Upper lobe of left lung (tissue), 6 donors: ENCODE measurements at regions not wholly inside any gene's neighbourhood (a gene's known extent, or its start where the extent isn't known, plus 50 kb on each side); places are given as distances from the start of the nearest gene placed in this dataset.

Experiments used
- ATAC-seq, 2 donors: fragments of 200-7000 bp; cut with Tn5 transposase; one replicate each; pipeline ENCODE4 v1.9.1; 2022; ENCODE audit warnings: mild to moderate bottlenecking in 2 of 2, moderate library complexity in 2 of 2; ENCODE audit not compliant: low FRiP score in 2 of 2
- DNase-seq, 2 donors: peaks; one replicate each; pipeline ENCODE4 v3.0.0-alpha.2; 2019 to 2020
- H3K27ac ChIP-seq, 4 donors: fragments of 200-600 bp; sonication (generic); one replicate each; pipeline ENCODE4 v1.5.1; 2016 to 2019
- H3K27me3 ChIP-seq, 4 donors: fragments of 200-600 bp; sonication (generic); one replicate each; pipeline ENCODE4 v1.5.1; 2017 to 2019
- H3K36me3 ChIP-seq, 4 donors: fragments of 200-600 bp; sonication (generic); one replicate each; pipeline ENCODE4 v1.5.1; 2016 to 2019
- H3K4me1 ChIP-seq, 4 donors: fragments of 200-600 bp; sonication (generic); one replicate each; pipeline ENCODE4 v1.5.1; 2018 to 2019
- H3K4me3 ChIP-seq, 4 donors: fragments of 200-600 bp; sonication (generic); one replicate each; pipeline ENCODE4 v1.5.1; 2017 to 2019; ENCODE audit warnings: mild to moderate bottlenecking in 2 of 4, moderate library complexity in 1 of 4
- H3K9me3 ChIP-seq, 4 donors: fragments of 200-600 bp; sonication (generic); one replicate each; pipeline ENCODE4 v1.5.1; 2018 to 2019
- EP300 ChIP-seq, 4 donors: sonication (generic); formaldehyde crosslinking; IDR thresholded peaks; one replicate each; pipeline ENCODE4 v1.5.1; 2017; ENCODE audit warnings: antibody characterized with exemption in 4 of 4, control low read depth in 2 of 4
- POLR2A ChIP-seq, 4 donors: fragments of 450-650 bp; IDR thresholded peaks; one replicate each; pipeline ENCODE4 v1.5.1; 2016 to 2017; ENCODE audit warnings: antibody characterized with exemption in 4 of 4, mild to moderate bottlenecking in 2 of 4
- POLR2AphosphoS5 ChIP-seq, 2 donors: sonication (generic); formaldehyde crosslinking; IDR thresholded peaks; one replicate each; pipeline ENCODE4 v1.5.1; 2017; ENCODE audit warnings: antibody characterized with exemption in 2 of 2
- WGBS, 2 donors: methylation state at CpG; one replicate each; pipeline ENCODE4 v1.1.5; 2017 to 2018; 5-methylcytosine and 5-hydroxymethylcytosine counted together
- TF ChIP-seq, protein P1 (sequence below), 6 experiments: fragments of 450-650 bp in 4 of 6; fragments of 200-600 bp in 2 of 6; sonication (generic) in 2 of 6; IDR thresholded peaks; one replicate each; pipeline ENCODE4 v1.5.1; 2016 to 2019; ENCODE audit warnings: antibody characterized with exemption in 6 of 6
- donor health status: DM: no; HTN: no; CAD: no; lungs with moderate emphysema.
- donor health status: DM: no; HTN: yes; CAD: no; lungs with severe emphysema.

DNA sequence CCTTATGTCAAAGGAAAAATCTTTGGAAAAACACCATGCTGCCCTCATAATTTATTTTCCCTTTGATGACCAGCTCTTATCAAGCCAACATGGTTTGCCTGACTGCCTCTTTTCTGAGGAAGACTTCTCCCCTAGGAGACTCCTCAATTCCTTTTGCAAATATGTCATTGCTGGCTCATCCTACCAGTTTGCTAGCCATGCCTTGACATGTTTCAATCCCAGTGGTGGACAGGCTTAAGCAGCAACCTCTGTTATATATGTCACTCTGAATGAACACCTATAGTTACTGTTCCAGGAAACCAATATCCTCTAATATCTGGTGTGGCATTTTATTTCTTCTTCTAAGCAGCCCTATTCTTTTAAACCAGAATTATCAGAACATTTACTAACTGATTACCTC, 615.8 kb downstream of the HTR1A start:
- Histone ChIP-seq H3K4me3 (no peak overlapping the region), H3K36me3 (no peaks in the 10 kb centered on the region), H3K9me3 (no peaks in the 10 kb centered on the region), H3K27me3 (no peaks in the 10 kb centered on the region), H3K27ac (no peak overlapping the region), H3K4me1 (no peaks in the 10 kb centered on the region)
- ATAC-seq, result no peak
- no peak for DNase-seq
- TF ChIP-seq, protein P1, sequence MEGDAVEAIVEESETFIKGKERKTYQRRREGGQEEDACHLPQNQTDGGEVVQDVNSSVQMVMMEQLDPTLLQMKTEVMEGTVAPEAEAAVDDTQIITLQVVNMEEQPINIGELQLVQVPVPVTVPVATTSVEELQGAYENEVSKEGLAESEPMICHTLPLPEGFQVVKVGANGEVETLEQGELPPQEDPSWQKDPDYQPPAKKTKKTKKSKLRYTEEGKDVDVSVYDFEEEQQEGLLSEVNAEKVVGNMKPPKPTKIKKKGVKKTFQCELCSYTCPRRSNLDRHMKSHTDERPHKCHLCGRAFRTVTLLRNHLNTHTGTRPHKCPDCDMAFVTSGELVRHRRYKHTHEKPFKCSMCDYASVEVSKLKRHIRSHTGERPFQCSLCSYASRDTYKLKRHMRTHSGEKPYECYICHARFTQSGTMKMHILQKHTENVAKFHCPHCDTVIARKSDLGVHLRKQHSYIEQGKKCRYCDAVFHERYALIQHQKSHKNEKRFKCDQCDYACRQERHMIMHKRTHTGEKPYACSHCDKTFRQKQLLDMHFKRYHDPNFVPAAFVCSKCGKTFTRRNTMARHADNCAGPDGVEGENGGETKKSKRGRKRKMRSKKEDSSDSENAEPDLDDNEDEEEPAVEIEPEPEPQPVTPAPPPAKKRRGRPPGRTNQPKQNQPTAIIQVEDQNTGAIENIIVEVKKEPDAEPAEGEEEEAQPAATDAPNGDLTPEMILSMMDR (IDR thresholded peaks at IDR 0.05), result no peak
- TF ChIP-seq POLR2A (IDR thresholded peaks at IDR 0.05) (no peak), POLR2AphosphoS5 (IDR thresholded peaks at IDR 0.05) (no peak), EP300 (IDR thresholded peaks at IDR 0.05) (no peak)

DNA sequence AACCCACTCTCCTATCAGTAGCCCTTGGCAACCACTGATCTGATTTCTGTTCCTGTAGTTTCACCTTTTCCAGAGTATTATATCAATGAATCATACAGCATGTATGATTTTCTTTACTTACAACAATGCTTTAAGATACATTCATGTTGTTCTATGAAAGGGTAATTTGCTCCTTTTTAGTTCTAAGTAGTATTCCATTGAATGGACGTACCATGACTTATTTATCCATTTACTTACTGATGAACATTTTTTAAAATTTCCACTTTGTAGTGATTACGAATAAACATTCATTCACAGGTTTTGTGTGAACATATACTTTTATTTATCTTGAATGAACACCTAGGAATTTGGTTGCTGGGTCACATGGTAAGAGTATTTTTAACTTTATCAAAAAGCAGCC, 620.8 kb downstream of the HTR1A start:
- Histone ChIP-seq H3K4me3 (no peak overlapping the region), H3K4me1 (no peaks in the 10 kb centered on the region), H3K27me3 (no peaks in the 10 kb centered on the region), H3K9me3 (no peaks in the 10 kb centered on the region), H3K27ac (no peak overlapping the region), H3K36me3 (no peaks in the 10 kb centered on the region)
- TF ChIP-seq EP300 (IDR thresholded peaks at IDR 0.05) (no peak), POLR2AphosphoS5 (IDR thresholded peaks at IDR 0.05) (no peak), POLR2A (IDR thresholded peaks at IDR 0.05) (no peak)
- TF ChIP-seq, protein P1 (IDR thresholded peaks at IDR 0.05), result no peak
- WGBS, 2 donors, result 89 to 90% methylated on average over 2 of the region's 2 CpGs
- DNase-seq, result no peak
- no peak for ATAC-seq

DNA sequence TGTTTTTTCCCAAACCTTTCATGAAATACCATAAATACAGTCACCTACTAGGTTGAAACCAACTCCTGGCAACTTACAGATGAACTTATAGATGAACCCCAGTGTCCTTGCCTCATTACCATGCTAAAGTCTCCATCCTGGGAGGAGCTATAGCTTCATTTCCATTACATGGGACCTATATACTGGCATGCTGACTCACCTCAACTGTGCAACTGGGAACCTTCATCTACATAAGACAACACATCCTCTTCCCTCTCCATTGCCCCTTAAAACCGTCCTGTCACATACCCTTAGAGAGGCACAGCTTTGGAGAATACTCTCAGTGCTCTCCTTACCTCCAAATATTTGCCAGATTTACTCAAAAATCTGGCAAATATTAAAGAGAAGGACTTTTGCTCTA, 638.3 kb downstream of the HTR1A start:
- H3K4me3 ChIP-seq, result no peak overlapping the region
- no peaks in the 10 kb centered on the region for H3K4me1 ChIP-seq
- ATAC-seq, result no peak
- H3K9me3 ChIP-seq, result no peaks in the 10 kb centered on the region
- H3K27ac ChIP-seq, result no peak overlapping the region
- DNase-seq, result no peak
- no peaks in the 10 kb centered on the region for H3K27me3 ChIP-seq
- 56 to 61% methylated on average over 1 of the region's 1 CpG for WGBS, 2 donors
- no peaks in the 10 kb centered on the region for H3K36me3 ChIP-seq
- TF ChIP-seq, protein P1 (IDR thresholded peaks at IDR 0.05), result no peak
- TF ChIP-seq EP300 (IDR thresholded peaks at IDR 0.05) (no peak), POLR2AphosphoS5 (IDR thresholded peaks at IDR 0.05) (no peak), POLR2A (IDR thresholded peaks at IDR 0.05) (no peak)

DNA sequence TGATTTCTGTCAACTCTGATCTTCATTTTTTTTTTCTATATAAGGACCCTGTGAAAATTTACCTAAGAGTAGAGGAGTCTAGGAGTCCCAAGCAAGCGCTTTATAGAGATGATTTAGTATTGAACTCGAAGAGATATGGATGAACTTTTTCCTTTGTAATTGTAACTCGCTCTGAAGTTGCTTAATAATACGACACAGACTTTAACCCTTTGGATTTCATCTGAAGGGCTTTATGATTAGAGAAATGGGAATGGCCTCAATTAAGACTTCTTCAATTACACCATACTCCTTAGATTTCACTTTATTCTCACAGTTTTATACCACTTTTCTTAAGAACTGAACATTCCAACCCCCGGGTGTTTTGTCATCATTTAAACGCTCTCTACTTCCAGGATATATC, 647.7 kb downstream of the HTR1A start:
- 75 to 78% methylated on average over 6 of the region's 6 CpGs for WGBS, 2 donors

DNA sequence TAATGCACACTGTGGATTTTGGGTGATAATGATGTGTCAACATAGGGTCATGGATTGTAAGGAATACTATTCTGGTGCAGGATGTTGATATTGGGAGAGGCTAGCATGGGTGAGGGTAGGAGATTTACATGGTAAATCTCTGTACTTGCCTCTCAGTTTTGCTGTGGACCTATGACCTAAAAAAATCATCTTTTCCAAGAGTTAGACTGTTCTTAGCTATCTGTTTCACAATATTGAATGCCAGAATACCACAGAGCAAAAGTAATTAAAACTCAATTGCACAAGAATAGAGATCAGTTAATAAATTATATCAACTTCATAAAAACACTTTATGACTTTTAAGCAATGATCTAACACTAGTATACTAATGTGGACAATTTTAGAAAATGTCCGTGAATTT, 651.6 kb downstream of the HTR1A start:
- Histone ChIP-seq H3K4me1 (no peaks in the 10 kb centered on the region), H3K36me3 (no peaks in the 10 kb centered on the region), H3K9me3 (no peaks in the 10 kb centered on the region), H3K4me3 (no peak overlapping the region), H3K27me3 (no peaks in the 10 kb centered on the region), H3K27ac (no peak overlapping the region)
- TF ChIP-seq POLR2AphosphoS5 (IDR thresholded peaks at IDR 0.05), result no peak
- no peak for DNase-seq
- WGBS, 2 donors, result 71 to 84% methylated on average over 1 of the region's 1 CpG
- ATAC-seq, result no peak

More for the DNA sequence above, 647.7 kb downstream of the HTR1A start:
- no peak overlapping the region for H3K4me3 ChIP-seq
- TF ChIP-seq EP300 (IDR thresholded peaks at IDR 0.05) (no peak), POLR2A (IDR thresholded peaks at IDR 0.05) (no peak), POLR2AphosphoS5 (IDR thresholded peaks at IDR 0.05) (no peak)
- TF ChIP-seq, protein P1 (IDR thresholded peaks at IDR 0.05), result no peak
- ATAC-seq, result no peak
- H3K4me1 ChIP-seq, result no peaks in the 10 kb centered on the region
- no peak for DNase-seq
- H3K27me3 ChIP-seq, result no peaks in the 10 kb centered on the region
- H3K9me3 ChIP-seq, result no peaks in the 10 kb centered on the region
- no peaks in the 10 kb centered on the region for H3K36me3 ChIP-seq
- no peak overlapping the region for H3K27ac ChIP-seq
